NT2/D1 (cell line): ENCODE measurements at regions not wholly inside any gene's neighbourhood (a gene's known extent, or its start where the extent isn't known, plus 50 kb on each side); places are given as distances from the start of the nearest gene placed in this dataset.
"Not testable (repeated sequence)": the region's sequence is repeated elsewhere in the genome, so short reads cannot be mapped to it uniquely, and the experiment has no call there.

Source experiments
- SUZ12 ChIP-seq: IDR thresholded peaks from 2 replicates; pipeline ENCODE4 v1.6.1; 2011; ENCODE audit not compliant: insufficient read length, insufficient read depth; ENCODE audit errors: extremely low read depth
- YY1 ChIP-seq: IDR thresholded peaks from 2 replicates; pipeline ENCODE4 v1.6.1; 2011; ENCODE audit not compliant: insufficient read length, insufficient read depth
- ZNF274 ChIP-seq: IDR thresholded peaks from 2 replicates; pipeline ENCODE4 v1.6.1; 2011; ENCODE audit warnings: mild to moderate bottlenecking, low read depth, low read length

GRCh38 chr9:94022476-94022875 lies 61.8 kb upstream of the PTPDC1 start:
- TF ChIP-seq SUZ12, YY1, ZNF274: not testable (repeated sequence)
